Psoas muscle (tissue), 7 donors: ENCODE measurements at regions not wholly inside any gene's neighbourhood (a gene's known extent, or its start where the extent isn't known, plus 50 kb on each side); places are given as distances from the start of the nearest gene placed in this dataset.

ENCODE experiments used
- ATAC-seq, 4 donors: fragments of 200-7000 bp; cut with Tn5 transposase; one replicate each; pipeline ENCODE4 v1.9.1; 2020; ENCODE audit warnings: moderate library complexity in 3 of 4, mild to moderate bottlenecking in 2 of 4
- DNase-seq, 2 donors: peaks; one replicate each; pipeline ENCODE4 v3.0.0-alpha.2; 2020
- H3K27ac ChIP-seq: fragments of 200-600 bp; one replicate; pipeline ENCODE4 v1.8.0; 2022
- H3K27me3 ChIP-seq, 3 donors: fragments of 200-600 bp in 1 of 3; one replicate each; pipeline versions ENCODE4 v1.6.1 to v1.8.0; 2013 to 2022; ENCODE audit warnings: low read length in 2 of 3, mild to moderate bottlenecking in 2 of 3, moderate library complexity in 1 of 3; ENCODE audit not compliant: insufficient read depth in 3 of 3
- H3K36me3 ChIP-seq, 2 donors: fragments of 200-600 bp in 1 of 2; one replicate each; pipeline versions ENCODE4 v1.6.1 to v1.8.0; 2013 to 2022; ENCODE audit warnings: low read depth in 1 of 2, mild to moderate bottlenecking in 1 of 2, moderate library complexity in 1 of 2; ENCODE audit not compliant: insufficient read depth in 1 of 2
- H3K4me1 ChIP-seq: fragments of 200-600 bp; one replicate; pipeline ENCODE4 v1.8.0; 2022
- H3K4me3 ChIP-seq: fragments of 200-600 bp; one replicate; pipeline ENCODE4 v1.8.0; 2022; ENCODE audit warnings: mild to moderate bottlenecking
- H3K9me3 ChIP-seq: fragments of 200-600 bp; one replicate; pipeline ENCODE4 v1.8.0; 2022
- CTCF ChIP-seq: fragments of 200-600 bp; IDR thresholded peaks from one replicate; pipeline ENCODE4 v1.8.0; 2022; ENCODE audit warnings: antibody characterized with exemption
- WGBS, 3 donors: extraction: QIAGEN DNeasy Blood & Tissue Kit; methylation state at CpG; one replicate each; pipeline versions ENCODE4 v1.1.6 to v1.1.7; 2013; 5-methylcytosine and 5-hydroxymethylcytosine counted together
- intact Hi-C, 2 donors: fragments of 100-400 bp; cut with DNase I; formaldehyde crosslinking; loops; one replicate each; pipeline versions ENCODE4 v1.11.0 to v1.14.2; 2022
- donor health status: healthy with polysubstance abuse.
- donor health status: DM: no; HTN: no; CAD: no; lungs with moderate emphysema.
- donor health status: Bipolar disorder and iron deficiency.
- donor health status: healthy.
- donor health status: DM: yes; HTN: yes; CAD: no.
- donor health status: DM: no; HTN: no; CAD: no.
- donor health status: DM: yes; HTN: yes; CAD: no.

GRCh38 chr14:104388011-104388521 lies 191.5 kb upstream of the C14orf180 start:
- Histone ChIP-seq H3K27me3 (peaks cover 0 to 3% (median 1%) of the 10 kb centered on the region in 3 donors), H3K4me3 (no peak overlapping the region), H3K9me3 (no peaks in the 10 kb centered on the region), H3K27ac (no peak overlapping the region), H3K36me3 (no peaks in the 10 kb centered on the region), H3K4me1 (no peaks in the 10 kb centered on the region)
- ATAC-seq (no peak), DNase-seq (no peak)
- no peak for TF ChIP-seq CTCF
- WGBS, 3 donors = 78 to 86% (median 79%) methylated on average over 27 to 28 of the region's 28 CpGs
- intact Hi-C loops = no loop called here

- Histone ChIP-seq H3K4me3 (no peak overlapping the region), H3K36me3 (no peaks in the 10 kb centered on the region), H3K27me3 (peaks cover 0 to 3% (median 0%) of the 10 kb centered on the region in 3 donors), H3K27ac (no peak overlapping the region), H3K9me3 (no peaks in the 10 kb centered on the region), H3K4me1 (no peaks in the 10 kb centered on the region)
- TF ChIP-seq CTCF = no peak
- ATAC-seq (no peak), DNase-seq (peak in 1 of 2 donors; percentile 42)
- intact Hi-C loops = no loop called here
- WGBS, 3 donors = 91 to 94% (median 92%) methylated on average over 28 of the region's 28 CpGs
Measured at GRCh38 chr14:104388541-104389325, 190.8 kb upstream of the C14orf180 start.

- no peaks in the 10 kb centered on the region for H3K4me1 ChIP-seq
- no peak for TF ChIP-seq CTCF
- no peak overlapping the region for H3K27ac ChIP-seq
- H3K9me3 ChIP-seq = no peaks in the 10 kb centered on the region
- DNase-seq (peak in 1 of 2 donors; percentile 42), ATAC-seq (no peak)
- no peak overlapping the region for H3K4me3 ChIP-seq
- intact Hi-C loops = no loop called here
- 75 to 78% (median 78%) methylated on average over 27 to 28 of the region's 28 CpGs for WGBS, 3 donors
- peaks cover 0 to 2% (median 0%) of the 10 kb centered on the region in 3 donors for H3K27me3 ChIP-seq
- no peaks in the 10 kb centered on the region for H3K36me3 ChIP-seq
Measured at GRCh38 chr14:104389326-104390220, 190.0 kb upstream of the C14orf180 start.

- ATAC-seq = no peak
- DNase-seq = peak in 1 of 2 donors; percentile 50
- Histone ChIP-seq H3K27ac (no peak overlapping the region), H3K4me3 (no peak overlapping the region), H3K9me3 (no peaks in the 10 kb centered on the region), H3K27me3 (no peaks in the 10 kb centered on the region), H3K36me3 (no peaks in the 10 kb centered on the region), H3K4me1 (no peaks in the 10 kb centered on the region)
- no peak for TF ChIP-seq CTCF
- intact Hi-C loops = no loop called here
- WGBS, 3 donors = 90 to 94% (median 91%) methylated on average over 27 of the region's 27 CpGs
Measured at GRCh38 chr14:104390221-104390931, 189.2 kb upstream of the C14orf180 start.
